Transverse colon (tissue), 4 donors: ENCODE measurements at regions not wholly inside any gene's neighbourhood (a gene's known extent, or its start where the extent isn't known, plus 50 kb on each side); places are given as distances from the start of the nearest gene placed in this dataset.

Experiments
- DNase-seq: peaks from one replicate; pipeline ENCODE4 v3.0.0-alpha.2; 2019
- H3K27ac ChIP-seq, 4 donors: fragments of 200-600 bp; sonication (generic); 2 replicates each; pipeline ENCODE4 v1.5.1; 2016 to 2018; ENCODE audit warnings: inconsistent platforms in 4 of 4
- H3K27me3 ChIP-seq: fragments of 200-600 bp; sonication (generic); 2 replicates; pipeline ENCODE4 v1.5.1; 2017; ENCODE audit warnings: inconsistent platforms
- H3K36me3 ChIP-seq, 4 donors: fragments of 200-600 bp; sonication (generic); 2 replicates each; pipeline ENCODE4 v1.5.1; 2017 to 2019; ENCODE audit warnings: inconsistent platforms in 4 of 4
- H3K4me1 ChIP-seq, 4 donors: fragments of 200-600 bp; sonication (generic); 2 replicates each; pipeline ENCODE4 v1.5.1; 2017 to 2020; ENCODE audit warnings: inconsistent platforms in 4 of 4
- H3K4me3 ChIP-seq, 4 donors: fragments of 200-600 bp; sonication (generic); 1 replicate in 1 of 4; 2 replicates in 3 of 4; pipeline versions ENCODE4 v1.5.1 to v1.6.1; 2017 to 2019; ENCODE audit warnings: inconsistent platforms in 4 of 4
- H3K9me3 ChIP-seq, 2 donors: fragments of 200-600 bp; sonication (generic); 2 replicates each; pipeline ENCODE4 v1.5.1; 2017 to 2019; ENCODE audit warnings: inconsistent platforms in 2 of 2
- CTCF ChIP-seq, 5 experiments: fragments of 200-600 bp in 3 of 5; fragments of 450-650 bp in 2 of 5; sonication (generic) in 3 of 5; IDR thresholded peaks; 1 replicate in 2 of 5; 2 replicates in 3 of 5; pipeline ENCODE4 v1.5.1; 2016 to 2017; ENCODE audit warnings: antibody characterized with exemption in 5 of 5, inconsistent platforms in 3 of 5, mild to moderate bottlenecking in 2 of 5, moderate library complexity in 1 of 5
- EP300 ChIP-seq: sonication (generic); formaldehyde crosslinking; IDR thresholded peaks from one replicate; pipeline ENCODE4 v1.6.1; 2017; ENCODE audit warnings: antibody characterized with exemption, low read depth
- POLR2A ChIP-seq: fragments of 450-650 bp; IDR thresholded peaks from one replicate; pipeline ENCODE4 v1.6.1; 2016; ENCODE audit warnings: antibody characterized with exemption, mild to moderate bottlenecking, moderate library complexity
- POLR2AphosphoS5 ChIP-seq, 3 donors: sonication (generic); formaldehyde crosslinking; IDR thresholded peaks; one replicate each; pipeline ENCODE4 v1.6.1; 2016; ENCODE audit warnings: antibody characterized with exemption in 3 of 3
- WGBS, 2 donors: methylation state at CpG; one replicate each; pipeline ENCODE4 v1.1.5; 2018; ENCODE audit warnings: low coverage in 1 of 2; 5-methylcytosine and 5-hydroxymethylcytosine counted together
- in situ Hi-C, 4 donors: fragments of 200-750 bp; cut with MboI; loops; one replicate each; pipeline versions ENCODE4 v1.15.0 to v1.15.1; 2017; ENCODE audit warnings: low sequenced_read_pairs in 3 of 4, low pct_ligation_motif_present in 1 of 4, low pct_unique_long_range_greater_than_20kb in 1 of 4
- intact Hi-C: fragments of 100-400 bp; cut with DNase I; formaldehyde crosslinking; loops from one replicate; pipeline ENCODE4 v1.15.1; 2023; ENCODE audit warnings: low total_unique reads

GRCh38 chr12:107519906-107520859 lies 165.4 kb upstream of the PWP1 start:
- H3K36me3 ChIP-seq = no peaks in the 10 kb centered on the region
- in situ Hi-C loops = no loop called here

GRCh38 chr12:107521826-107522355 lies 163.7 kb upstream of the PWP1 start:
- no peaks in the 10 kb centered on the region for H3K4me1 ChIP-seq
- in situ Hi-C loops (no loop called here), intact Hi-C loops (no loop called here)
- H3K36me3 ChIP-seq = no peaks in the 10 kb centered on the region
- 87 to 93% methylated on average over 3 of the region's 3 CpGs for WGBS, 2 donors
- DNase-seq = no peak
- TF ChIP-seq POLR2A = no peak
- TF ChIP-seq CTCF (IDR thresholded peaks at IDR 0.05) = no peak
- no peak for TF ChIP-seq POLR2AphosphoS5 (IDR thresholded peaks at IDR 0.05)
- H3K4me3 ChIP-seq = no peak overlapping the region
- H3K27me3 ChIP-seq = no peaks in the 10 kb centered on the region
- H3K9me3 ChIP-seq = no peaks in the 10 kb centered on the region
- H3K27ac ChIP-seq = no peak overlapping the region

More at GRCh38 chr12:107519906-107520859, 165.4 kb upstream of the PWP1 start:
- no peak for DNase-seq
- H3K27me3 ChIP-seq = no peaks in the 10 kb centered on the region
- H3K4me3 ChIP-seq = no peak overlapping the region
- intact Hi-C loops = no loop called here
- H3K4me1 ChIP-seq = no peaks in the 10 kb centered on the region
- no peak overlapping the region for H3K27ac ChIP-seq
- 66 to 89% methylated on average over 6 to 19 of the region's 19 CpGs for WGBS, 2 donors
- H3K9me3 ChIP-seq = no peaks in the 10 kb centered on the region
- TF ChIP-seq POLR2A = no peak
- no peak for TF ChIP-seq CTCF (IDR thresholded peaks at IDR 0.05)
- no peak for TF ChIP-seq POLR2AphosphoS5 (IDR thresholded peaks at IDR 0.05)
- TF ChIP-seq EP300 = no peak

- TF ChIP-seq EP300 = no peak
- no peak for TF ChIP-seq POLR2A
- TF ChIP-seq POLR2AphosphoS5 (IDR thresholded peaks at IDR 0.05) = no peak
- Histone ChIP-seq H3K27ac (no peak overlapping the region), H3K4me3 (no peak overlapping the region), H3K9me3 (no peaks in the 10 kb centered on the region), H3K36me3 (no peaks in the 10 kb centered on the region), H3K4me1 (no peaks in the 10 kb centered on the region), H3K27me3 (no peaks in the 10 kb centered on the region)
- no peak for DNase-seq
- intact Hi-C loops = no loop called here
- in situ Hi-C loops = no loop called here
- 86% methylated on average over 3 of the region's 3 CpGs; no CpG with 5 or more reads in 1 of the 2 donors for WGBS, 2 donors
Measured at GRCh38 chr12:107522692-107523477, 162.7 kb upstream of the PWP1 start.

- intact Hi-C loops = no loop called here
- no peak for DNase-seq
Measured at GRCh38 chr12:107523775-107524535, 161.6 kb upstream of the PWP1 start.

More at GRCh38 chr12:107523775-107524535, 161.6 kb upstream of the PWP1 start:
- in situ Hi-C loops = no loop called here
- H3K36me3 ChIP-seq = no peaks in the 10 kb centered on the region
- no peak overlapping the region for H3K27ac ChIP-seq
- TF ChIP-seq EP300 (no peak), POLR2A (no peak), CTCF (IDR thresholded peaks at IDR 0.05) (no peak), POLR2AphosphoS5 (IDR thresholded peaks at IDR 0.05) (no peak)
- WGBS, 2 donors = 60 to 71% methylated on average over 3 to 8 of the region's 8 CpGs
- no peaks in the 10 kb centered on the region for H3K4me1 ChIP-seq
- H3K27me3 ChIP-seq = no peaks in the 10 kb centered on the region
- no peaks in the 10 kb centered on the region for H3K9me3 ChIP-seq
- no peak overlapping the region for H3K4me3 ChIP-seq
